ENCODE measurements at regions not wholly inside any gene's neighbourhood (a gene's known extent, or its start where the extent isn't known, plus 50 kb on each side); places are given as distances from the start of the nearest gene placed in this dataset.

- no peak for DNase-seq (ENCODE audit: low read depth, low spot score)
Measured at GRCh38 chr5:57805170-57805569, 322.6 kb upstream of the ACTBL2 start.

DNA sequence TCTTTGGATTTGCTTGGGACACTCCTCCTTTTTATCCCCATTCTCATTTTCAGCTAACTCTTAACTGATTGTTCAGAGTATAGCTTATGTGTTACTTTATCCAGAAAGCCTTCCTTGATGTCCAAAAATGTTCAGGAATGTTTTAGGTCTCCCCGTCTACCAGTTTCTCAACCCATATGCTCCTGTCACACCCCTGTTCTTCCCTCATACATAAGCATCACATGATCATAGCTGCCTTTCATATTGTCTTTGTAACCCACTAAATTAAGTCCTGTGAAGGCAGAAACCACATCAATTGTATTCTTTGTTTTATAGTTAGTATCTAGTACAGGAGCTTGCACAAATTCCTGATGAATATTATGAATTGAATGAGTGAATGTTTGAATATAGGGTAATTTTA, 321.9 kb upstream of the ACTBL2 start:
- DNase-seq (ENCODE audit: low read depth, low spot score): no peak

DNA sequence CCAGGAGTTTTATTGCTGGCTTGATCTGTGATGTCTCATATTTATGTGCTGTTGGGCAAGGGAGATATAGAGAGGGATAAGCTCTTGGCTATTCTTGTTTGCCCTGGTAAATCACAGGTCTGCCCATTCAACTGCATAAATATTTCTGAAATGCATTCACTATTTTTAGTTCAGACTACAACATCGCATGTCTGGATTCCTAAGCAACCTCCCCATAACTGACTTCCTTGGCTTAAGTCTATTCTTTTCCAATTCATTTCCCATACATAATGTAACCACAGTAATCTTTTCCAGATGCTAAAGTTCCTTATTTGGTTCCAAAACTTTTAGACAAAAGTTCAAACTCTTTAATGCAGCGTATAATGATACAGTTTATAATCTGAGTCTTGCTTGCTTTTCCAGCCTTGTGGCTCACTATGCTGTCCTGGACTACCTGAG, 321.4 kb upstream of the ACTBL2 start:
- no peak for DNase-seq (ENCODE audit: low read depth, low spot score)

GRCh38 chr5:57802131-57802530, 319.5 kb upstream of the ACTBL2 start:
- no peak for DNase-seq (ENCODE audit: low read depth, low spot score)

GRCh38 chr5:57795203-57795602, 312.6 kb upstream of the ACTBL2 start:
- DNase-seq (ENCODE audit: low read depth, low spot score): no peak

- no peak for DNase-seq (ENCODE audit: low read depth, low spot score)
Measured at GRCh38 chr5:57791875-57792274, 309.3 kb upstream of the ACTBL2 start.

GRCh38 chr5:57785946-57786345, 303.3 kb upstream of the ACTBL2 start:
- no peak for DNase-seq (ENCODE audit: low read depth, low spot score)

GRCh38 chr5:57784121-57784520, 301.5 kb upstream of the ACTBL2 start:
- no peak for DNase-seq (ENCODE audit: low read depth, low spot score)

DNA sequence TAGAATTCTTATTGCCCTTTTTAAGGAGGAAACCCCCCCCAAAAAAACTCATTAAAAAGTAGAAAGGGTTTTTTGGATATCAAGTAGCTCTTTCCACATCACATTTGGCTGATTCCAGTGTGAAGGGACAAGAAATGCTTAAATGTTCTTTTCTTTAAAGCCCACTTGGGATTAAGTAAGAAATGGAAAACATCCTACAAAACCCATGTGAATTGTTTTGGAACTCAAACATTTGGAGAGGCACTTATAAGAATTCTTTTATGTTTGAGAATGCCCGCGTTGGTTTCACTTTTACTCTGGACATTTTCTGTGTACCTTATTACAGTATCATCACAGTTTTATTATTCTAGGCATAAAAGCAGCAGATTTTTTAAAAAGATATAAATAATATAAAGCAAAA, 301.1 kb upstream of the ACTBL2 start:
- DNase-seq (ENCODE audit: low read depth, low spot score): no peak

DNA sequence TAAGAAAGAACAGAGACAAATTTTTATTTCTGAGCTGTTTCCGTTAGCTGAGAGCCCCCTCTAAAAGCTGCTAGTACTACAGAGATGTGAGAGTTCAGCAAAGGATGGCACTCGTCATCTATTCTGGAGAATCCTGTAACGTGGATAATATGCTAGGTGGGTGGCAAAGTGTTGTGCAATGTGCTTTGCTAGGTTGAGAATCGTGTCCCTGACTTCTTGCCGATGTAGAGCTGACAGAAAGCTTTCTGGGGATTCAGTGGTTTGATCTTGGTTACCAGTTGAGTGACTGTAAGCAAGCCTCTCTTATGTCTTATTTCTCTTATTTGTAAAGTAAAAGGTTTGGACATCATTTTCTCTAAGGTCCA, 298.3 kb upstream of the ACTBL2 start:
- no peak for DNase-seq (ENCODE audit: low read depth, low spot score)

GRCh38 chr5:57780306-57780960, 297.8 kb upstream of the ACTBL2 start:
- no peak for DNase-seq (ENCODE audit: low read depth, low spot score)

DNA sequence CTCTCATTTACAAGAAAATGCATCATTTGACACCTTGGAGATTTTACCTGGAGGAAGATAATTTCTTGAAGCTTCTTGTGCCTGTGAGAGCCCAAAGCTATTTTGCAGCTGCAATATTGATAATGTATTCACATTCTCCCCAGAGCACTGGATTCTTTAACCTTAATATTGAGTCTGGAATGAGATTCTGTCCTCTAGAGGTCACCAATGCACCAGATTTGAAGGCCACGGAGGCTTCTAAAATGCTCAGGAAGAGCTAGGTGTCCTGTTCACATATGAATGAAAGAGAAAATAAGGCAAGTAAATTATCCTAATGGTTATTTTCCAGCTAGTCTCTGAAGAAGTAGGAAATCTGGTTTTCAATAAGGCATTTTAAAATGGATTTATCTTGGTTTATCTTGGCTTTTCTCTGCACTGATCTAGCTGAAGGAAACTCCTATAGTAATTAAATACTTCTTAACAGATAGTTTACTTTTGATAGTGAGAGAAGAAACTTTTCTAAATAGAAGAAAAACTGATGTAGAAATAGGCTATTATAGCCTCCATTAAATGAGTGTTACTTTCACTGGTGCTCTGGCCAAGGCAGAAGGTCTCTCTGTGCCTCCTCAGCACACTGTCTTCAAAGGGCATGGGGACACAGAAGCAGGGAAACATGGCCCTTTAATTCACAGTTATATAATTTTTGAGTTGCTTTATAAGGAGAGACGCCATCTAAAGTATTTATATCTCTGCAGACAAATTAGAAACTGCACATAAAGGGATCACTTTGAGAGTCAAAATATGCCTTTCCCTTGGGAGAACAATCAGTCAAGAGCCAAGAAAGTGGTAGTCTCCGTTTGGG, 297.0 kb upstream of the ACTBL2 start:
- DNase-seq (ENCODE audit: low read depth, low spot score): peak; percentile 9

DNA sequence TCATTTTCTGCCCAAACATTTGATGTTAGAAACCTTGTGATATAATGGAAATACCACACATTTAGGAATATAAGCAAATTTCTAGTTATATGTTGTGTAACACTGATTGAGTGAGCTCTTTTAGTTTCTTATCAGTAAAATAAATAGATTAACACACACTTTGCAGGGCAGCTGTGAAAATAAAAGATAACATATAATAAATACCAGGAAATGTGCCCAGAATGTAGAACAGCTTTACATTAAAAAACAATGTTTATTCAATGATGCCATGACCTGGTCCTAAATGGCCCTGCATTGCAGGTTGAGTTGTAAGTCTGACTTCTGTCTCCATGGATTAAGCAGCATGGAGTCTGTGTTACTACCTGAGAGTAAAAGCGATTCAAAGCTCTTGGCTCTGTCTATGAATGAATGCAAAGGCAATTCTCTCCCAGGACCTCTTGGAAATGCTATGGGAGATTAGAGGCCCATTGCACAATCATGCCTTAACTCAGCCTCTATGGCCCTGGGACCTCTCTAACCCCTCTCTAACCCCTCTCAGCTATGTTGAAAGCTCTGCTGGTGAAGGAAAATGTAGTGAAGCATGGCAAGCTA, 296.0 kb upstream of the ACTBL2 start:
- DNase-seq (ENCODE audit: low read depth, low spot score): no peak

GRCh38 chr5:57777174-57777581, 294.6 kb upstream of the ACTBL2 start:
- DNase-seq (ENCODE audit: low read depth, low spot score): no peak

GRCh38 chr5:57776035-57776434, 293.4 kb upstream of the ACTBL2 start:
- DNase-seq (ENCODE audit: low read depth, low spot score): no peak

GRCh38 chr5:57774439-57774838, 291.8 kb upstream of the ACTBL2 start:
- no peak for DNase-seq (ENCODE audit: low read depth, low spot score)

DNA sequence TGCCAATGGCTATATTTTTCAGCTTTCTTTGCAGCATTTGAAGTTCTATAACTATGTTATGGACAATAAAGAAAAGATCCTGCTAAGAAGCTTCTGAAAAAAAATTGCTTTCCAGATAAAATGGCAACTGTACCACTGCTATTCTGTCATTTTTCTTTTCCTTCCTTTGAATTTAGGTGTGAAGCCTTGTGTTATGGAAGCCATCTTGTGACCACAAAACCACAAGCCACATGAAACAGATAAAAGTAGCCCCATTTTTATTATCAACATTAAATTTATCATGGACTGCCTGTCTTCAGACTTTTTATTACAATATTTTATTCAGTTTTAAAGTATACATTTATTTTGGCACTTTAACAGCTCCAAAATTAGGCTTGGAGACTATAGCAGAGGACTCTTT, 289.9 kb upstream of the ACTBL2 start:
- DNase-seq (ENCODE audit: low read depth, low spot score): no peak

- no peak for DNase-seq (ENCODE audit: low read depth, low spot score)
Measured at GRCh38 chr5:57770039-57770438, 287.4 kb upstream of the ACTBL2 start.

DNA sequence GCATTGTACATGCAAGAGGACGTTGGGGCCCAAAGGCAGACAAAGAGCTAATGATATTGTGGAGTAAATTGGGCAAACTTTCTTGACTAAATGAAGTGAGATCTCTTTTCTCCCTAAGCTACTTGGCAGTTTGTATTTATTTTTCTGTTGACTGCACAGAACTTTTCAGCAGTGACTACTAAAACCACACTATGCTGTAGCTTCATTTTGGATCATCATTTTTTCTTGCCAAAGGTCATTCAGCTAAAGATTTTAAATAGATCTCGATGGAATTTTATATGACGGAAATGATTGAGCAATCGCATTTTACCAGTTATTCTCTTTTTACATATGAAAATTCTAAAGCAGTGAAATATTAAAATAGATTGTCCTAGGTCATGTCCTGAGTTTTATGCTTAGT, 286.1 kb upstream of the ACTBL2 start:
- no peak for DNase-seq (ENCODE audit: low read depth, low spot score)

GRCh38 chr5:57764479-57765089, 282.0 kb upstream of the ACTBL2 start:
- DNase-seq (ENCODE audit: low read depth, low spot score): no peak

GRCh38 chr5:57761513-57761912, 278.9 kb upstream of the ACTBL2 start:
- DNase-seq (ENCODE audit: low read depth, low spot score): no peak

GRCh38 chr5:57754616-57755015, 272.0 kb upstream of the ACTBL2 start:
- DNase-seq (ENCODE audit: low read depth, low spot score): no peak

Data from iPS DF 19.7 (cell line).